HFFc6 (cell line): ENCODE measurements at regions not wholly inside any gene's neighbourhood (a gene's known extent, or its start where the extent isn't known, plus 50 kb on each side); places are given as distances from the start of the nearest gene placed in this dataset.

Experiments used
- DNase-seq: peaks from one replicate; pipeline ENCODE4 v3.0.0-alpha.2; 2018
- H3K27ac Mint-ChIP-seq: 2 replicates; pipeline ENCODE4 v1.8.0; 2020; ENCODE audit warnings: mild to moderate bottlenecking, mixed read lengths
- H3K27me3 Mint-ChIP-seq: 2 replicates; pipeline ENCODE4 v1.8.0; 2021; ENCODE audit warnings: mild to moderate bottlenecking, moderate library complexity, mixed read lengths; ENCODE audit not compliant: insufficient read depth
- H3K36me3 Mint-ChIP-seq: 2 replicates; pipeline ENCODE4 v1.8.0; 2021; ENCODE audit warnings: low read depth, mixed read lengths
- H3K4me1 Mint-ChIP-seq: 2 replicates; pipeline ENCODE4 v1.8.0; 2020; ENCODE audit warnings: low read depth, mixed read lengths
- H3K4me3 Mint-ChIP-seq: 2 replicates; pipeline ENCODE4 v1.8.0; 2020; ENCODE audit warnings: mild to moderate bottlenecking, moderate library complexity, mixed read lengths
- H3K9me3 Mint-ChIP-seq: 2 replicates; pipeline ENCODE4 v1.8.0; 2020; ENCODE audit warnings: mild to moderate bottlenecking, mixed read lengths
- CTCF ChIP-seq: fragments of 200-600 bp; sonication (generic); IDR thresholded peaks from 2 replicates; pipeline ENCODE4 v1.5.0; 2021; ENCODE audit warnings: antibody characterized with exemption, mild to moderate bottlenecking

- Mint-ChIP-seq H3K4me1 (no peaks in the 10 kb centered on the region), H3K27me3 (peaks cover 12% of the 10 kb centered on the region), H3K4me3 (no peak overlapping the region), H3K27ac (no peak overlapping the region), H3K9me3 (peaks cover 4% of the 10 kb centered on the region; the same call in 1 of the 2 replicates), H3K36me3 (no peaks in the 10 kb centered on the region)
- no peak for TF ChIP-seq CTCF
- DNase-seq, result no peak
Measured at GRCh38 chr6:137998461-137999019, 108.7 kb downstream of the PERP start.

- Mint-ChIP-seq H3K4me3 (no peak overlapping the region), H3K36me3 (no peaks in the 10 kb centered on the region), H3K27ac (no peak overlapping the region), H3K9me3 (peaks cover 4% of the 10 kb centered on the region; the same call in 1 of the 2 replicates), H3K27me3 (peaks cover 16% of the 10 kb centered on the region), H3K4me1 (no peaks in the 10 kb centered on the region)
- no peak for DNase-seq
- TF ChIP-seq CTCF, result no peak
Measured at GRCh38 chr6:137999815-138000214, 107.4 kb downstream of the PERP start.

GRCh38 chr6:138000941-138001340 lies 106.3 kb downstream of the PERP start:
- no peak for DNase-seq
- Mint-ChIP-seq H3K27ac (no peak overlapping the region), H3K36me3 (no peaks in the 10 kb centered on the region), H3K4me1 (no peaks in the 10 kb centered on the region), H3K27me3 (peaks cover 18% of the 10 kb centered on the region), H3K9me3 (peaks cover 4% of the 10 kb centered on the region; the same call in 1 of the 2 replicates), H3K4me3 (no peak overlapping the region)
- TF ChIP-seq CTCF, result no peak

GRCh38 chr6:138001750-138002349 lies 105.4 kb downstream of the PERP start:
- H3K27ac Mint-ChIP-seq, result no peak overlapping the region
- peak; percentile 92 for TF ChIP-seq CTCF
- no peaks in the 10 kb centered on the region for H3K4me1 Mint-ChIP-seq
- H3K9me3 Mint-ChIP-seq, result peaks cover 4% of the 10 kb centered on the region; the same call in 1 of the 2 replicates
- H3K36me3 Mint-ChIP-seq, result no peaks in the 10 kb centered on the region
- peaks cover 17% of the 10 kb centered on the region for H3K27me3 Mint-ChIP-seq
- DNase-seq, result peak; percentile 27
- H3K4me3 Mint-ChIP-seq, result no peak overlapping the region

GRCh38 chr6:138004430-138005287 lies 102.6 kb downstream of the PERP start:
- Mint-ChIP-seq H3K27ac (no peak overlapping the region), H3K36me3 (no peaks in the 10 kb centered on the region), H3K4me1 (no peaks in the 10 kb centered on the region), H3K4me3 (no peak overlapping the region), H3K9me3 (no peaks in the 10 kb centered on the region), H3K27me3 (peaks cover 9% of the 10 kb centered on the region)
- DNase-seq, result peak; percentile 14
- TF ChIP-seq CTCF, result peak; percentile 74
